SK-N-SH (cell line): ENCODE measurements at regions not wholly inside any gene's neighbourhood (a gene's known extent, or its start where the extent isn't known, plus 50 kb on each side); places are given as distances from the start of the nearest gene placed in this dataset.

Source experiments
- CTCF ChIA-PET: fragments of 300-600, 350-600 bp; formaldehyde crosslinking; extraction: SDS; loops from one replicate; lab custom pipeline; 2021; lab: Yijun Ruan, JAX
- POLR2A ChIA-PET: fragments of 350-600 bp; sonication (Branson Sonifier 250); formaldehyde crosslinking; extraction: SDS; loops from one replicate; lab custom pipeline; 2020; ENCODE audit warnings: antibody characterized with exemption, inconsistent platforms; lab: Yijun Ruan, JAX
- DNase-seq: peaks from one replicate; pipeline ENCODE4 v3.0.0; 2012
- H2AFZ ChIP-seq: fragments of 200-600 bp; sonication (generic); 2 replicates; pipeline ENCODE4 v1.8.1; 2016; ENCODE audit warnings: antibody characterized with exemption, mild to moderate bottlenecking, low read depth
- H3F3A ChIP-seq: fragments of 200-600 bp; sonication (generic); replicated peaks from 2 replicates; pipeline ENCODE3; 2016; ENCODE audit warnings: antibody characterized with exemption, mild to moderate bottlenecking; ENCODE audit not compliant: insufficient read depth
- H3K27ac ChIP-seq, 2 experiments: fragments of 200-500 bp in 1 of 2; fragments of 200-600 bp in 1 of 2; sonication (Bioruptor generic) in 1 of 2; sonication (generic), shearing (Covaris generic) in 1 of 2; 2 replicates each; pipeline versions ENCODE4 v1.5.1 to v1.6.1; 2014 to 2016; ENCODE audit warnings: low read depth in 2 of 2, inconsistent platforms in 1 of 2, low read length in 1 of 2, mild to moderate bottlenecking in 1 of 2, mixed read lengths in 1 of 2
- H3K27me3 ChIP-seq: fragments of 200-600 bp; sonication (generic), shearing (Covaris generic); 2 replicates; pipeline ENCODE4 v1.6.1; 2016; ENCODE audit warnings: mixed run types; ENCODE audit not compliant: insufficient read depth
- H3K36me3 ChIP-seq, 2 experiments: fragments of 200-500 bp in 1 of 2; fragments of 200-600 bp in 1 of 2; sonication (Bioruptor generic) in 1 of 2; sonication (generic) in 1 of 2; replicated peaks in 1 of 2; 2 replicates each; pipeline versions ENCODE3 to v1.5.1; 2014 to 2016; ENCODE audit warnings: low read length in 1 of 2, mild to moderate bottlenecking in 1 of 2; ENCODE audit not compliant: insufficient read depth in 2 of 2, control insufficient read depth in 1 of 2
- H3K4me1 ChIP-seq, 2 experiments: fragments of 200-500 bp in 1 of 2; fragments of 200-600 bp in 1 of 2; sonication (Bioruptor generic) in 1 of 2; sonication (generic), shearing (Covaris generic) in 1 of 2; 2 replicates each; pipeline versions ENCODE4 v1.5.1 to v1.6.1; 2014 to 2016; ENCODE audit warnings: low read depth in 1 of 2, low read length in 1 of 2, mixed run types in 1 of 2; ENCODE audit not compliant: insufficient read depth in 2 of 2, control insufficient read depth in 1 of 2
- H3K4me2 ChIP-seq: fragments of 200-600 bp; sonication (generic), shearing (Covaris generic); 2 replicates; pipeline ENCODE4 v1.6.1; 2017; ENCODE audit warnings: mixed run types
- H3K4me3 ChIP-seq, 2 experiments: fragments of 200-500 bp in 1 of 2; fragments of 200-600 bp in 1 of 2; sonication (Bioruptor generic) in 1 of 2; sonication (generic), shearing (Covaris generic) in 1 of 2; 2 replicates each; pipeline versions ENCODE4 v1.5.1 to v1.8.1; 2014 to 2016; ENCODE audit warnings: low read depth in 2 of 2, inconsistent platforms in 1 of 2, low read length in 1 of 2, mild to moderate bottlenecking in 1 of 2, mixed read lengths in 1 of 2, moderate library complexity in 1 of 2
- H3K79me2 ChIP-seq: fragments of 200-600 bp; sonication (generic); 2 replicates; pipeline ENCODE4 v1.8.1; 2017; ENCODE audit warnings: mild to moderate bottlenecking; ENCODE audit not compliant: insufficient read depth
- H3K9ac ChIP-seq: fragments of 200-600 bp; sonication (generic); 2 replicates; pipeline ENCODE4 v1.6.1; 2017; ENCODE audit warnings: mixed run types
- H3K9me2 ChIP-seq: fragments of 200-600 bp; sonication (generic); 2 replicates; pipeline ENCODE4 v1.6.1; 2017; ENCODE audit warnings: mixed run types
- H3K9me3 ChIP-seq: fragments of 200-600 bp; sonication (generic); 2 replicates; pipeline ENCODE4 v1.6.1; 2017; ENCODE audit warnings: mixed run types, mild to moderate bottlenecking, moderate library complexity
- H4K20me1 ChIP-seq: fragments of 200-600 bp; sonication (generic); 2 replicates; pipeline ENCODE4 v1.6.1; 2017; ENCODE audit warnings: mild to moderate bottlenecking, mixed run types; ENCODE audit not compliant: insufficient read depth
- CHD2 ChIP-seq: fragments of 150-350 bp; IDR thresholded peaks from 2 replicates; pipeline ENCODE4 v1.6.1; 2018; ENCODE audit warnings: low read length; ENCODE audit not compliant: partially characterized antibody
- CTCF ChIP-seq: fragments of 200-600 bp; sonication (generic); IDR thresholded peaks from 2 replicates; pipeline ENCODE4 v1.6.1; 2017; ENCODE audit warnings: antibody characterized with exemption, mild to moderate bottlenecking, moderate library complexity
- ELF1 ChIP-seq: IDR thresholded peaks from 2 replicates; pipeline ENCODE4 v1.4.0; 2012
- FOXJ3 ChIP-seq: sonication (generic); formaldehyde crosslinking; IDR thresholded peaks from 2 replicates; pipeline ENCODE4 v1.5.1; 2020; ENCODE audit warnings: mild to moderate bottlenecking, missing genetic modification reagents
- JUND ChIP-seq: IDR thresholded peaks from 2 replicates; pipeline ENCODE4 v1.4.0; 2012
- MEF2A ChIP-seq: IDR thresholded peaks from 2 replicates; pipeline ENCODE4 v1.4.0; 2012; ENCODE audit warnings: low read depth, borderline replicate concordance
- RAD21 ChIP-seq: IDR thresholded peaks from 2 replicates; pipeline ENCODE4 v1.6.1; 2012; ENCODE audit warnings: mild to moderate bottlenecking, low read length
- RCOR1 ChIP-seq: fragments of 150-350 bp; IDR thresholded peaks from 2 replicates; pipeline ENCODE4 v1.6.1; 2017; ENCODE audit warnings: antibody characterized with exemption, low read length
- REST ChIP-seq: IDR thresholded peaks from 2 replicates; pipeline ENCODE4 v1.6.1; 2012; ENCODE audit warnings: mild to moderate bottlenecking, low read depth, low read length, moderate library complexity
- TAF1 ChIP-seq: IDR thresholded peaks from 2 replicates; pipeline ENCODE4 v1.6.1; 2012; ENCODE audit warnings: low read depth, mild to moderate bottlenecking, low read length, moderate library complexity, borderline replicate concordance
- USF2 ChIP-seq: fragments of 150-350 bp; IDR thresholded peaks from 2 replicates; pipeline ENCODE4 v1.6.1; 2017; ENCODE audit warnings: antibody characterized with exemption, low read length, low read depth, borderline replicate concordance
- WGBS: methylation state at CpG from one replicate; pipeline ENCODE4 v1.1.6; 2017; ENCODE audit warnings: low lambda C conversion rate; 5-methylcytosine and 5-hydroxymethylcytosine counted together

- no peak overlapping the region for H3K4me2 ChIP-seq
- H3K36me3 ChIP-seq = no peaks in the 10 kb centered on the region
- no peak for TF ChIP-seq TAF1
- TF ChIP-seq CTCF = no peak
- no peak for TF ChIP-seq RCOR1
- TF ChIP-seq USF2 = no peak
- TF ChIP-seq REST = no peak
- TF ChIP-seq FOXJ3 (CRISPR knock-in tag) = no peak
- TF ChIP-seq RAD21 = no peak
- no peak for TF ChIP-seq MEF2A
- no peak for TF ChIP-seq CHD2
- no peak for TF ChIP-seq ELF1
- no peak for TF ChIP-seq JUND
- no peak overlapping the region for H3K27ac ChIP-seq
- ChIA-PET CTCF (interaction anchor here (1.5 kb wide), 1 partner anchor 18 kb away, joined by 4 read pairs; no protein-coding TSS in a partner anchor), POLR2A (no interaction called here)
- no peak overlapping the region for H2AFZ ChIP-seq
- H3K79me2 ChIP-seq = no peaks in the 10 kb centered on the region
- no peaks in the 10 kb centered on the region for H4K20me1 ChIP-seq
- H3K4me1 ChIP-seq = peaks cover 0 to 5% of the 10 kb centered on the region in 2 experiments; a peak in 1 of 4 replicates
- H3K9me2 ChIP-seq = no peaks in the 10 kb centered on the region
- no peak overlapping the region for H3K4me3 ChIP-seq
- no peak for DNase-seq
- no peaks in the 10 kb centered on the region for H3F3A ChIP-seq
- no peak overlapping the region for H3K9ac ChIP-seq
- H3K27me3 ChIP-seq = no peaks in the 10 kb centered on the region
- no peaks in the 10 kb centered on the region for H3K9me3 ChIP-seq
- WGBS = 24% methylated on average over 6 of the region's 6 CpGs
These were observed 97.6 kb downstream of the TRIM29 start for GRCh38 chr11:120040151-120040840.
